B cell (primary cell): ENCODE measurements at regions not wholly inside any gene's neighbourhood (a gene's known extent, or its start where the extent isn't known, plus 50 kb on each side); places are given as distances from the start of the nearest gene placed in this dataset.

Source experiments
- ATAC-seq: fragments of 200-7000 bp; cut with Tn5 transposase; one replicate; pipeline ENCODE4 v1.10.0; 2021; ENCODE audit warnings: low read depth, mild to moderate bottlenecking, moderate number of reproducible peaks, moderate library complexity
- CTCF ChIA-PET: fragments of 350-600 bp; sonication (Branson Sonifier 250); formaldehyde crosslinking; loops from one replicate; lab custom pipeline; 2021; ENCODE audit warnings: antibody characterized with exemption, inconsistent platforms; lab: Charles Lee
- POLR2A ChIA-PET: fragments of 350-600 bp; sonication (Branson Sonifier 250); formaldehyde crosslinking; loops from one replicate; lab custom pipeline; 2021; ENCODE audit warnings: antibody characterized with exemption; lab: Charles Lee
- DNase-seq: peaks from one replicate; pipeline ENCODE4 v3.0.0; 2013
- H2AFZ ChIP-seq: 2 replicates; pipeline ENCODE4 v1.6.1; 2012; ENCODE audit warnings: mild to moderate bottlenecking, low read depth, low read length; ENCODE audit not compliant: insufficient read depth, poor library complexity, severe bottlenecking
- H3K27ac ChIP-seq, 2 donors: 1 replicate in 1 of 2; 2 replicates in 1 of 2; pipeline ENCODE4 v1.5.1; 2012 to 2013; ENCODE audit warnings: low read length in 2 of 2, mild to moderate bottlenecking in 2 of 2, moderate library complexity in 1 of 2
- H3K27me3 ChIP-seq, 4 experiments: fragments of 200-600 bp in 1 of 4; sonication (generic) in 1 of 4; replicated peaks in 1 of 4; 1 replicate in 2 of 4; 2 replicates in 2 of 4; pipeline versions ENCODE4 v1.6.1 to v1.7.0; 2013 to 2016; ENCODE audit warnings: low read length in 3 of 4, mild to moderate bottlenecking in 2 of 4, mixed read lengths in 1 of 4, moderate library complexity in 1 of 4; ENCODE audit not compliant: insufficient read depth in 4 of 4, control insufficient read depth in 3 of 4; ENCODE audit errors: control extremely low read depth in 1 of 4
- H3K36me3 ChIP-seq, 2 experiments: replicated peaks in 1 of 2; 1 replicate in 1 of 2; 2 replicates in 1 of 2; pipeline versions ENCODE4 v1.6.1 to v1.7.1; 2013; ENCODE audit warnings: low read length in 1 of 2; ENCODE audit not compliant: insufficient read depth in 2 of 2, control insufficient read depth in 1 of 2; ENCODE audit errors: control extremely low read depth in 1 of 2, extremely low read depth in 1 of 2
- H3K4me1 ChIP-seq, 2 donors: fragments of 200-600 bp in 1 of 2; sonication (generic) in 1 of 2; 1 replicate in 1 of 2; 2 replicates in 1 of 2; pipeline versions ENCODE4 v1.5.1 to v1.6.1; 2013 to 2017; ENCODE audit warnings: low read length in 2 of 2; ENCODE audit not compliant: control insufficient read depth in 2 of 2, insufficient read depth in 2 of 2
- H3K4me2 ChIP-seq: replicated peaks from 2 replicates; pipeline ENCODE3; 2012; ENCODE audit warnings: mild to moderate bottlenecking, low read depth, low read length; ENCODE audit not compliant: poor library complexity, severe bottlenecking
- H3K4me3 ChIP-seq, 5 experiments: fragments of 200-600 bp in 1 of 5; sonication (generic) in 1 of 5; 1 replicate in 3 of 5; 2 replicates in 2 of 5; pipeline versions ENCODE4 v1.5.1 to v1.7.0; 2011 to 2016; ENCODE audit warnings: low read length in 4 of 5, mild to moderate bottlenecking in 4 of 5, low read depth in 2 of 5, control low read depth in 1 of 5, moderate library complexity in 1 of 5; ENCODE audit not compliant: insufficient read depth in 1 of 5; ENCODE audit errors: control extremely low read depth in 1 of 5, extremely low read depth in 1 of 5
- H3K79me2 ChIP-seq: fragments of 200-600 bp; sonication (generic); one replicate; pipeline ENCODE4 v1.6.0; 2016; ENCODE audit warnings: low read length; ENCODE audit not compliant: control insufficient read depth, insufficient read depth
- H3K9ac ChIP-seq: fragments of 200-600 bp; sonication (generic); 2 replicates; pipeline ENCODE4 v1.6.1; 2017; ENCODE audit warnings: mild to moderate bottlenecking, low read length, moderate library complexity
- H3K9me3 ChIP-seq, 3 donors: one replicate each; pipeline versions ENCODE4 v1.6.1 to v1.7.1; 2013; ENCODE audit warnings: low read length in 2 of 3; ENCODE audit not compliant: control insufficient read depth in 2 of 3, insufficient read depth in 1 of 3; ENCODE audit errors: control extremely low read depth in 1 of 3
- H4K20me1 ChIP-seq: 2 replicates; pipeline ENCODE4 v1.6.0; 2012; ENCODE audit warnings: mild to moderate bottlenecking, low read length; ENCODE audit not compliant: insufficient read depth, control insufficient read depth, poor library complexity, severe bottlenecking
- H3K27ac Mint-ChIP-seq: one replicate; pipeline ENCODE4 v1.8.0; 2021; ENCODE audit warnings: mixed read lengths
- H3K27me3 Mint-ChIP-seq: one replicate; pipeline ENCODE4 v1.8.0; 2021; ENCODE audit warnings: mixed read lengths
- H3K4me1 Mint-ChIP-seq: one replicate; pipeline ENCODE4 v1.8.0; 2021; ENCODE audit warnings: mixed read lengths
- H3K4me3 Mint-ChIP-seq: one replicate; pipeline ENCODE4 v1.8.0; 2021; ENCODE audit warnings: mixed read lengths
- H3K9me3 Mint-ChIP-seq: one replicate; pipeline ENCODE4 v1.8.0; 2022; ENCODE audit warnings: mixed read lengths; ENCODE audit not compliant: insufficient read depth
- EZH2 ChIP-seq: IDR thresholded peaks from 2 replicates; pipeline ENCODE4 v1.6.1; 2012; ENCODE audit warnings: borderline replicate concordance, low read depth, mild to moderate bottlenecking, moderate library complexity, low read length; ENCODE audit not compliant: insufficient read depth, poor library complexity, severe bottlenecking
- WGBS: methylation state at CpG from one replicate; pipeline ENCODE4 v1.1.5; 2013; ENCODE audit warnings: missing lambda C conversion rate; ENCODE audit not compliant: insufficient coverage; 5-methylcytosine and 5-hydroxymethylcytosine counted together
- intact Hi-C: fragments of 100-400 bp; cut with micrococcal nuclease; formaldehyde crosslinking; loops from one replicate; pipeline ENCODE4 v1.10.0; 2022
- TF ChIP-seq, protein P1 (sequence below): fragments of 200-600 bp; IDR thresholded peaks from one replicate; pipeline ENCODE4 v1.8.0; 2022; ENCODE audit warnings: antibody characterized with exemption, mild to moderate bottlenecking

DNA sequence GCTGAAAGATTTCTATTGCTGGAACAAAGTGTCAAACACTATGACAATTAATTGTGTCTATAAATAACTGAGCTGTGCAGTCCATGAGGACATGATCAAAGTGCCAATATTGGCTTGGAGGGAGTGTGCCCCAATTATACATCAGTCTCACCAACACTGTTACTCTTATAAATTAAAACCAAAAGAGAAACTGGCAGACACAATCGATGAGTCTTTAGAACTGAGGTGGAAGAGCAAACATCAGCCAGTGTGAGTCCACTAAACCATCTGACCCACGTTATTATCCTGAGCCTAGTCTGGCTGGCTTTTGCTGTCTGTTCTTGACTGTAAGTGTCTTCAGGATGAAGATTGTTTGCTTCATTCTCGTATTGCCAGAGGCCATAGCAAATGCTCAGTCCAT is 98.9 kb downstream of the OLIG3 start:
- POLR2A ChIA-PET = no interaction called here
- peaks cover 4% of the 10 kb centered on the region for H3K27me3 Mint-ChIP-seq

DNA sequence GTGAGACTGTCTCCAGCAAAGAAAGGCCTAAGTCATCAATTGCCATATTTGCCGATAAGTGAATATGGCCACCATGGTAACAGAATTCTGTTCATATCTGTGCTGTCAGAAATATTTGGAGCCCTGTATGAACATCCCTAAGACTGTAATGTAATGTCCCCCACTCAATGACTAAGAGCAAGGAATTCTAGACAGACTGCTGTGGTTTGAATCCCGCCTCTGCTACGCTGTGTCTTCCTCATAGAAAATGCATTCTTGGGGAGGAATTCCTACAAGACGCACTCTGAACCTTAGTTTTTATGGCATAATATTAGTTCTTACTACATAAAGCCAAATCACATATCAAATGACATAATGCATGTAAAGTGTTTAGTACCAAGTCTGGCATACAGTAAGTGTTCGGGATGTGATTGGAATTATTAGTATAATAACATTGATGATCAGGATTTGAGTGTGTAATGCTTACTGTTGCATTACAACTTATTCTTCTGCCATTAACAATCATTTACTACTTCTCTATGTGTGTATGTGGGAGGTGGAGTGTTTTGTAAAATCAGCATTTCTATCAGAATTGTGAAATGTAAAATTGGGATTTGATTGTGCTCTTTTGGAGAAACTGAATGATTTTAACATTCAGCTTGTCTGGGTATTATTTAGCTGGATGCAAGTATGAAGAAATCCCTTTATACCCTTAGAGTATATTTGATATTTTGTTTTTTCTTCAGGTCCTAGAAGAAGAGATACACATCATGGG is 103.0 kb downstream of the OLIG3 start:
- TF ChIP-seq EZH2 = no peak
- TF ChIP-seq, protein P1, sequence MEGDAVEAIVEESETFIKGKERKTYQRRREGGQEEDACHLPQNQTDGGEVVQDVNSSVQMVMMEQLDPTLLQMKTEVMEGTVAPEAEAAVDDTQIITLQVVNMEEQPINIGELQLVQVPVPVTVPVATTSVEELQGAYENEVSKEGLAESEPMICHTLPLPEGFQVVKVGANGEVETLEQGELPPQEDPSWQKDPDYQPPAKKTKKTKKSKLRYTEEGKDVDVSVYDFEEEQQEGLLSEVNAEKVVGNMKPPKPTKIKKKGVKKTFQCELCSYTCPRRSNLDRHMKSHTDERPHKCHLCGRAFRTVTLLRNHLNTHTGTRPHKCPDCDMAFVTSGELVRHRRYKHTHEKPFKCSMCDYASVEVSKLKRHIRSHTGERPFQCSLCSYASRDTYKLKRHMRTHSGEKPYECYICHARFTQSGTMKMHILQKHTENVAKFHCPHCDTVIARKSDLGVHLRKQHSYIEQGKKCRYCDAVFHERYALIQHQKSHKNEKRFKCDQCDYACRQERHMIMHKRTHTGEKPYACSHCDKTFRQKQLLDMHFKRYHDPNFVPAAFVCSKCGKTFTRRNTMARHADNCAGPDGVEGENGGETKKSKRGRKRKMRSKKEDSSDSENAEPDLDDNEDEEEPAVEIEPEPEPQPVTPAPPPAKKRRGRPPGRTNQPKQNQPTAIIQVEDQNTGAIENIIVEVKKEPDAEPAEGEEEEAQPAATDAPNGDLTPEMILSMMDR = no peak
- Histone ChIP-seq H3K9me3 (peaks cover 0 to 6% (median 0%) of the 10 kb centered on the region in 3 donors), H3K9ac (no peak overlapping the region), H2AFZ (no peak overlapping the region), H3K27me3 (no peaks in the 10 kb centered on the region), H3K36me3 (no peaks in the 10 kb centered on the region), H3K4me1 (peaks cover 29 to 30% of the 10 kb centered on the region in 2 donors), H3K4me2 (no peak overlapping the region), H4K20me1 (no peaks in the 10 kb centered on the region), H3K27ac (no peak overlapping the region), H3K4me3 (no peak overlapping the region), H3K79me2 (no peaks in the 10 kb centered on the region)
- POLR2A ChIA-PET = no interaction called here
- WGBS = no CpG with 5 or more reads among the region's 5 CpGs
- Mint-ChIP-seq H3K4me3 (no peak overlapping the region), H3K4me1 (peaks cover 28% of the 10 kb centered on the region), H3K27me3 (no peaks in the 10 kb centered on the region), H3K27ac (no peak overlapping the region), H3K9me3 (no peaks in the 10 kb centered on the region)
- ATAC-seq (no peak), DNase-seq (no peak)
- intact Hi-C loops = no loop called here
- CTCF ChIA-PET = interaction anchor here (1.0 to 2.3 kb wide), 5 partner anchors 14 to 297 kb away, joined by 3 to 6 read pairs (median 3); no protein-coding TSS in a partner anchor

More for the DNA sequence above, 98.9 kb downstream of the OLIG3 start:
- no peak overlapping the region for H3K4me3 ChIP-seq
- CTCF ChIA-PET = interaction anchor here (1.3 kb wide), 1 partner anchor 301 kb away, joined by 3 read pairs; no protein-coding TSS in a partner anchor
- H3K4me1 ChIP-seq = peaks cover 4 to 5% of the 10 kb centered on the region in 2 donors
- no peak overlapping the region for H3K4me2 ChIP-seq
- no peak overlapping the region for H3K4me3 Mint-ChIP-seq
- no peaks in the 10 kb centered on the region for H3K79me2 ChIP-seq
- H2AFZ ChIP-seq = no peak overlapping the region
- H3K27ac ChIP-seq = no peak overlapping the region
- no peak overlapping the region for H3K9ac ChIP-seq
- no peak for TF ChIP-seq EZH2
- TF ChIP-seq, protein P1 = no peak
- WGBS = 77% methylated on average over 2 of the region's 3 CpGs
- no peaks in the 10 kb centered on the region for H3K27me3 ChIP-seq
- ATAC-seq (no peak), DNase-seq (no peak)
- peaks cover 4% of the 10 kb centered on the region for H3K4me1 Mint-ChIP-seq
- H3K36me3 ChIP-seq = no peaks in the 10 kb centered on the region
- H3K9me3 ChIP-seq = no peaks in the 10 kb centered on the region
- H4K20me1 ChIP-seq = no peaks in the 10 kb centered on the region
- no peaks in the 10 kb centered on the region for H3K9me3 Mint-ChIP-seq
- intact Hi-C loops = no loop called here
- no peak overlapping the region for H3K27ac Mint-ChIP-seq
